NT2/D1 (cell line): ENCODE measurements at regions not wholly inside any gene's neighbourhood (a gene's known extent, or its start where the extent isn't known, plus 50 kb on each side); places are given as distances from the start of the nearest gene placed in this dataset.

Source experiments
- DNase-seq: peaks from one replicate; pipeline ENCODE4 v3.0.0-alpha.2; 2011; ENCODE audit warnings: low read depth, low spot score
- H3K27me3 ChIP-seq: 2 replicates; pipeline ENCODE4 v1.6.0; 2011; ENCODE audit warnings: mild to moderate bottlenecking; ENCODE audit not compliant: insufficient read length, insufficient read depth
- H3K36me3 ChIP-seq: 2 replicates; pipeline ENCODE4 v1.6.1; 2011; ENCODE audit warnings: mild to moderate bottlenecking, low read length, mixed read lengths; ENCODE audit not compliant: insufficient read depth, insufficient read length
- H3K4me1 ChIP-seq: 2 replicates; pipeline ENCODE4 v1.5.1; 2011; ENCODE audit not compliant: insufficient read depth, insufficient read length
- H3K4me3 ChIP-seq: 2 replicates; pipeline ENCODE4 v1.5.1; 2011; ENCODE audit warnings: low read depth; ENCODE audit not compliant: insufficient read length
- H3K9ac ChIP-seq: 2 replicates; pipeline ENCODE4 v1.6.0; 2011; ENCODE audit warnings: low read depth; ENCODE audit not compliant: insufficient read length
- H3K9me3 ChIP-seq: 2 replicates; pipeline ENCODE4 v1.5.1; 2011; ENCODE audit warnings: mild to moderate bottlenecking, low read length; ENCODE audit not compliant: insufficient read depth
- SUZ12 ChIP-seq: IDR thresholded peaks from 2 replicates; pipeline ENCODE4 v1.6.1; 2011; ENCODE audit not compliant: insufficient read length, insufficient read depth; ENCODE audit errors: extremely low read depth
- YY1 ChIP-seq: IDR thresholded peaks from 2 replicates; pipeline ENCODE4 v1.6.1; 2011; ENCODE audit not compliant: insufficient read length, insufficient read depth
- ZNF274 ChIP-seq: IDR thresholded peaks from 2 replicates; pipeline ENCODE4 v1.6.1; 2011; ENCODE audit warnings: mild to moderate bottlenecking, low read depth, low read length

- no peak for DNase-seq
- Histone ChIP-seq H3K9ac (no peak overlapping the region), H3K4me1 (no peaks in the 10 kb centered on the region), H3K9me3 (no peaks in the 10 kb centered on the region), H3K27me3 (no peaks in the 10 kb centered on the region), H3K4me3 (no peak overlapping the region), H3K36me3 (no peaks in the 10 kb centered on the region)
- no peak for TF ChIP-seq YY1
- TF ChIP-seq ZNF274, result no peak
- no peak for TF ChIP-seq SUZ12
Observed at GRCh38 chr4:26215725-26216124, 105.1 kb upstream of the RBPJ start.

GRCh38 chr4:26217481-26217880 is 103.3 kb upstream of the RBPJ start:
- TF ChIP-seq SUZ12, result no peak
- TF ChIP-seq ZNF274, result no peak
- Histone ChIP-seq H3K4me3 (no peak overlapping the region), H3K9ac (no peak overlapping the region), H3K4me1 (no peaks in the 10 kb centered on the region), H3K36me3 (no peaks in the 10 kb centered on the region), H3K27me3 (no peaks in the 10 kb centered on the region), H3K9me3 (no peaks in the 10 kb centered on the region)
- no peak for DNase-seq

GRCh38 chr4:26217961-26218676 is 102.7 kb upstream of the RBPJ start:
- Histone ChIP-seq H3K36me3 (no peaks in the 10 kb centered on the region), H3K9ac (no peak overlapping the region), H3K27me3 (no peaks in the 10 kb centered on the region), H3K4me1 (no peaks in the 10 kb centered on the region), H3K4me3 (no peak overlapping the region), H3K9me3 (no peaks in the 10 kb centered on the region)
- no peak for DNase-seq
- no peak for TF ChIP-seq SUZ12
- TF ChIP-seq YY1, result no peak
- TF ChIP-seq ZNF274, result no peak

DNA sequence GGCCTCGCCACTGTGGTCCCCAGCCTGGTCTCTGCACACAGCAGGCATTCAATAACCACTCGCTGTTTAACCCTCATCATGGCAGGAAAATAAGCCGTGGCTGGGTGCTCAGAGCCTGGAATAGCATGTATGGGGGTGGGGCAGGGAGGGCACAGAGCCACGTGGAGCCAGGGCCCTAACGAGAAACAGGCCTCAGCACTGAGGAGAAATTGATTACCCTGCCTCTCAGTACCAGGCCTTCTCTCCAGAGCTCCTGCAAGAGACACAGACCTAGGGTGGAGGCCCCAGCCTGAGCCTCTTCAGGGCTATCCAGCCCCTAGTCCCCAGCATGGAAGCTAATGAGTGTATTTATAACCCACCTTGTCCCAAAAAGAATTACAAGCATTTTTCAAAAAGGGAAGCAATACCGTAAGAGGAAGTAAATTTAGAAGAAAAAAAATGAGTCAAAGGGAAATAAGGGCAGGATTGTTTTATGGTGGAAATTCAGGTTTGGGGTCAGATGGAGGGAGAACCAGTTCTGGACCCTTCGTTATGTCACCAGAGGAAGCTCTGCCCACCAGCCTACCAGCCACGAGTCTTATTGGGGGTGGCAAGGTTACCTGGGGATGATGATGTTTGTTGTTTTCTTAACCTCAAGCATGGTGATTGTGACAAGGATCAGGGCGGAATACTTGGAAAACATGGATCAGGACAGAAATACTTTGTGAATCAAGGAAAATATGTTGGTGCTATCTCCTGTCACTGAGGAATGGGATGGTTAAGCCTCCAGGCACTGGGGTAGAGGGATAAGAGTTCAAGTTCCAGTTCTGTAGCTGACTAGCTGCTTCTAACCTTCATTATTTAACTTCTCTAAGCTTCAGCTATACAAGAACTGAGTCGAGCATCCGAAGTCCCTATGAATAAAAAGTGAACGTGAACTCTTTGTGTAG is 101.9 kb upstream of the RBPJ start:
- H3K4me1 ChIP-seq, result no peaks in the 10 kb centered on the region
- no peak overlapping the region for H3K9ac ChIP-seq
- H3K27me3 ChIP-seq, result no peaks in the 10 kb centered on the region
- H3K9me3 ChIP-seq, result no peaks in the 10 kb centered on the region
- TF ChIP-seq SUZ12 (no peak), YY1 (no peak), ZNF274 (no peak)
- H3K36me3 ChIP-seq, result no peaks in the 10 kb centered on the region
- no peak overlapping the region for H3K4me3 ChIP-seq
- no peak for DNase-seq

GRCh38 chr4:26220696-26221095 is 100.1 kb upstream of the RBPJ start:
- Histone ChIP-seq H3K9me3 (no peaks in the 10 kb centered on the region), H3K27me3 (no peaks in the 10 kb centered on the region), H3K36me3 (no peaks in the 10 kb centered on the region), H3K9ac (no peak overlapping the region), H3K4me3 (no peak overlapping the region), H3K4me1 (no peaks in the 10 kb centered on the region)
- TF ChIP-seq SUZ12 (no peak), ZNF274 (no peak), YY1 (no peak)
- no peak for DNase-seq

GRCh38 chr4:26223155-26223554 is 97.7 kb upstream of the RBPJ start:
- H3K27me3 ChIP-seq, result no peaks in the 10 kb centered on the region
- no peaks in the 10 kb centered on the region for H3K36me3 ChIP-seq
- H3K4me1 ChIP-seq, result no peaks in the 10 kb centered on the region
- no peak for DNase-seq
- H3K9me3 ChIP-seq, result no peaks in the 10 kb centered on the region
- TF ChIP-seq SUZ12 (no peak), YY1 (no peak), ZNF274 (no peak)
- no peak overlapping the region for H3K4me3 ChIP-seq
- H3K9ac ChIP-seq, result no peak overlapping the region

DNA sequence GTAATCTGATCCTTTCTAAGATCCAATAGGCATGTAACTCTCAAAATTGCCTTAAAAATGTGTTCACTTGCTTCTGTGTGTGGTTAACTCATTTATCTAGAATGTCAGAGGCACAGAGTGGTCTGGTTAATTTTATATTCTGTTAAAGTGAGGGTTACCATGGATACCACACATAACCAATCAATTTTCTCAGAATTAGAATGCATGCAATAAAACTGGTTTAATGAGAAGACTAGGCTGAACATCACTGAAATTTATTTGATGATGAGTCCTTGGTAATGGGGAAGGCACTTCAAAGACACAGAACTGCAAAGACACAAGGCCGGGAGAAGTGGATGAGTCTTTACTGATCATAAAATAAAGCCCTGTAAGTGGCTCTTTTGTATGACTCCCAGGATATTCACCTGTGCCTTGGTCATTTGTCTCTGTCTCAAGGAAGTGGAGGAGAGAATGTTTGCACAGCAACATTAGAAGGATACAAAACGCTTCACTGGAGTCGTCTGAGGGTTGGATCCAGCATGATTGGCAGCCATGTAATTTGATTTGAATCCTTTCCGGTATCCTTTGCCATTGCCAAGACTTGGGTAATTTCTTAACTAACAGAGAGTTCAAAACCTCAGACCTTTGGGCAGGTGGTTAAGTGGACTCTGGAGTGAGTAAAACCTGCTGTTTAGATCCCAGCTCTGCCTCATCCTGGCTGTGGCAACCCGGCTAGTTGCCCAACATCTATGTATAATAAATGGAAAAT is 94.0 kb upstream of the RBPJ start:
- H3K9ac ChIP-seq, result no peak overlapping the region
- no peaks in the 10 kb centered on the region for H3K4me1 ChIP-seq
- no peaks in the 10 kb centered on the region for H3K36me3 ChIP-seq
- H3K9me3 ChIP-seq, result no peaks in the 10 kb centered on the region
- TF ChIP-seq SUZ12, result no peak
- TF ChIP-seq YY1, result no peak
- TF ChIP-seq ZNF274, result no peak
- DNase-seq, result no peak
- H3K4me3 ChIP-seq, result no peak overlapping the region
- no peaks in the 10 kb centered on the region for H3K27me3 ChIP-seq
